ENCODE measurements at regions not wholly inside any gene's neighbourhood (a gene's known extent, or its start where the extent isn't known, plus 50 kb on each side); places are given as distances from the start of the nearest gene placed in this dataset.

GRCh38 chr10:117674201-117674600 lies 131.7 kb downstream of the EMX2 start:
- H3K4me3 ChIP-seq (ENCODE audit: low read length in 2 of 2), result no peak overlapping the region
- no peak overlapping the region for H2AK5ac ChIP-seq (ENCODE audit: low read depth, low read length)
- no peak overlapping the region for H3K18ac ChIP-seq (ENCODE audit: low read length)
- no peak overlapping the region for H2BK120ac ChIP-seq (ENCODE audit: low read depth, low read length)
- no peak overlapping the region for H3K27ac ChIP-seq (replicated peaks; ENCODE audit: low read length)
- no peak overlapping the region for H3K4ac ChIP-seq (ENCODE audit: low read length)
- H3K9me3 ChIP-seq (replicated peaks in 1 of 2; ENCODE audit: control insufficient read depth in 2 of 2, insufficient read depth in 1 of 2, low read depth in 1 of 2, low read length in 2 of 2), result no peaks in the 10 kb centered on the region
- no peak overlapping the region for H2BK5ac ChIP-seq (ENCODE audit: low read length)
- no peak for DNase-seq (ENCODE audit: low spot score)
- H4K91ac ChIP-seq (ENCODE audit: low read depth, low read length, poor library complexity), result no peak overlapping the region
- H3K36me3 ChIP-seq (replicated peaks in 1 of 2; ENCODE audit: control insufficient read depth in 2 of 2, insufficient read depth in 2 of 2, low read length in 2 of 2), result no peaks in the 10 kb centered on the region
- H4K8ac ChIP-seq (ENCODE audit: low read depth, low read length), result no peak overlapping the region
- no peak overlapping the region for H3K4me2 ChIP-seq (ENCODE audit: insufficient read depth, low read length, poor library complexity, severe bottlenecking)
- WGBS, 2 donors (ENCODE audit: extremely low coverage in 2 of 2, insufficient read length in 2 of 2, insufficient replicate concordance in 1 of 2), result no CpG with 5 or more reads among the region's 7 CpGs
- H3K4me1 ChIP-seq (ENCODE audit: control insufficient read depth in 2 of 2, insufficient read depth in 1 of 2, low read depth in 1 of 2, low read length in 2 of 2), result peaks cover 0 to 12% of the 10 kb centered on the region in 2 donors
- H3K14ac ChIP-seq (ENCODE audit: low read length), result no peak overlapping the region
- no peak overlapping the region for H2AFZ ChIP-seq (ENCODE audit: low read length)
- no peak overlapping the region for H2BK12ac ChIP-seq (ENCODE audit: low read length)
- H3K23ac ChIP-seq (ENCODE audit: low read depth, low read length, poor library complexity), result no peak overlapping the region
- H3K9ac ChIP-seq (ENCODE audit: low read depth, low read length, poor library complexity), result no peak overlapping the region
- H2BK15ac ChIP-seq (ENCODE audit: low read length), result no peak overlapping the region
- no peaks in the 10 kb centered on the region for H3K79me1 ChIP-seq (ENCODE audit: low read depth, low read length)
- peaks cover 0 to 9% (median 0%) of the 10 kb centered on the region in 3 experiments for H3K27me3 ChIP-seq (ENCODE audit: control insufficient read depth in 3 of 3, insufficient read depth in 3 of 3, low read depth in 1 of 3, low read length in 3 of 3)

GRCh38 chr10:117674646-117675045 lies 132.1 kb downstream of the EMX2 start:
- no CpG with 5 or more reads among the region's 6 CpGs for WGBS, 2 donors (ENCODE audit: extremely low coverage in 2 of 2, insufficient read length in 2 of 2, insufficient replicate concordance in 1 of 2)
- H3K27ac ChIP-seq (replicated peaks; ENCODE audit: low read length), result no peak overlapping the region
- H3K4me3 ChIP-seq (ENCODE audit: low read length in 2 of 2), result no peak overlapping the region
- H3K23ac ChIP-seq (ENCODE audit: low read depth, low read length, poor library complexity), result no peak overlapping the region
- no peaks in the 10 kb centered on the region for H3K9me3 ChIP-seq (replicated peaks in 1 of 2; ENCODE audit: control insufficient read depth in 2 of 2, insufficient read depth in 1 of 2, low read depth in 1 of 2, low read length in 2 of 2)
- no peak overlapping the region for H2BK5ac ChIP-seq (ENCODE audit: low read length)
- H4K8ac ChIP-seq (ENCODE audit: low read depth, low read length), result no peak overlapping the region
- no peak overlapping the region for H3K4ac ChIP-seq (ENCODE audit: low read length)
- no peak overlapping the region for H3K4me2 ChIP-seq (ENCODE audit: insufficient read depth, low read length, poor library complexity, severe bottlenecking)
- no peak for DNase-seq (ENCODE audit: low spot score)
- H3K79me1 ChIP-seq (ENCODE audit: low read depth, low read length), result no peaks in the 10 kb centered on the region
- H3K27me3 ChIP-seq (ENCODE audit: control insufficient read depth in 3 of 3, insufficient read depth in 3 of 3, low read depth in 1 of 3, low read length in 3 of 3), result peaks cover 0 to 9% (median 0%) of the 10 kb centered on the region in 3 experiments
- H3K9ac ChIP-seq (ENCODE audit: low read depth, low read length, poor library complexity), result no peak overlapping the region
- H2BK12ac ChIP-seq (ENCODE audit: low read length), result no peak overlapping the region
- H3K14ac ChIP-seq (ENCODE audit: low read length), result no peak overlapping the region
- H2BK15ac ChIP-seq (ENCODE audit: low read length), result no peak overlapping the region
- H2AK5ac ChIP-seq (ENCODE audit: low read depth, low read length), result no peak overlapping the region
- no peak overlapping the region for H3K18ac ChIP-seq (ENCODE audit: low read length)
- no peaks in the 10 kb centered on the region for H3K36me3 ChIP-seq (replicated peaks in 1 of 2; ENCODE audit: control insufficient read depth in 2 of 2, insufficient read depth in 2 of 2, low read length in 2 of 2)
- H3K4me1 ChIP-seq (ENCODE audit: control insufficient read depth in 2 of 2, insufficient read depth in 1 of 2, low read depth in 1 of 2, low read length in 2 of 2), result peaks cover 0 to 12% of the 10 kb centered on the region in 2 donors
- H2BK120ac ChIP-seq (ENCODE audit: low read depth, low read length), result no peak overlapping the region
- no peak overlapping the region for H2AFZ ChIP-seq (ENCODE audit: low read length)
- H4K91ac ChIP-seq (ENCODE audit: low read depth, low read length, poor library complexity), result no peak overlapping the region

- H3K27ac ChIP-seq (replicated peaks; ENCODE audit: low read length), result peak overlapping the region; percentile 48
- no peak overlapping the region for H3K23ac ChIP-seq (ENCODE audit: low read depth, low read length, poor library complexity)
Measured at GRCh38 chr10:117675514-117676055, 133.0 kb downstream of the EMX2 start.

GRCh38 chr10:117677239-117677638 lies 134.7 kb downstream of the EMX2 start:
- H3K4me3 ChIP-seq (ENCODE audit: low read length in 2 of 2), result no peak overlapping the region
- H3K18ac ChIP-seq (ENCODE audit: low read length), result no peak overlapping the region
- H4K8ac ChIP-seq (ENCODE audit: low read depth, low read length), result no peak overlapping the region
- no peak overlapping the region for H3K4me2 ChIP-seq (ENCODE audit: insufficient read depth, low read length, poor library complexity, severe bottlenecking)
- no peaks in the 10 kb centered on the region for H3K36me3 ChIP-seq (replicated peaks in 1 of 2; ENCODE audit: control insufficient read depth in 2 of 2, insufficient read depth in 2 of 2, low read length in 2 of 2)
- H3K14ac ChIP-seq (ENCODE audit: low read length), result no peak overlapping the region
- H3K27me3 ChIP-seq (ENCODE audit: control insufficient read depth in 3 of 3, insufficient read depth in 3 of 3, low read depth in 1 of 3, low read length in 3 of 3), result peaks cover 0 to 9% (median 2%) of the 10 kb centered on the region in 3 experiments
- no peak overlapping the region for H2BK120ac ChIP-seq (ENCODE audit: low read depth, low read length)
- H2BK5ac ChIP-seq (ENCODE audit: low read length), result no peak overlapping the region
- peaks cover 0 to 12% of the 10 kb centered on the region in 2 donors for H3K4me1 ChIP-seq (ENCODE audit: control insufficient read depth in 2 of 2, insufficient read depth in 1 of 2, low read depth in 1 of 2, low read length in 2 of 2)
- H3K27ac ChIP-seq (replicated peaks; ENCODE audit: low read length), result no peak overlapping the region
- no peak overlapping the region for H3K4ac ChIP-seq (ENCODE audit: low read length)
- no peak overlapping the region for H3K9ac ChIP-seq (ENCODE audit: low read depth, low read length, poor library complexity)
- no peaks in the 10 kb centered on the region for H3K9me3 ChIP-seq (replicated peaks in 1 of 2; ENCODE audit: control insufficient read depth in 2 of 2, insufficient read depth in 1 of 2, low read depth in 1 of 2, low read length in 2 of 2)
- H2BK15ac ChIP-seq (ENCODE audit: low read length), result no peak overlapping the region
- no CpG with 5 or more reads among the region's 7 CpGs for WGBS, 2 donors (ENCODE audit: extremely low coverage in 2 of 2, insufficient read length in 2 of 2, insufficient replicate concordance in 1 of 2)
- no peak overlapping the region for H2AFZ ChIP-seq (ENCODE audit: low read length)
- DNase-seq (ENCODE audit: low spot score), result no peak
- H2AK5ac ChIP-seq (ENCODE audit: low read depth, low read length), result no peak overlapping the region
- H4K91ac ChIP-seq (ENCODE audit: low read depth, low read length, poor library complexity), result no peak overlapping the region
- H2BK12ac ChIP-seq (ENCODE audit: low read length), result no peak overlapping the region
- H3K79me1 ChIP-seq (ENCODE audit: low read depth, low read length), result no peaks in the 10 kb centered on the region
- no peak overlapping the region for H3K23ac ChIP-seq (ENCODE audit: low read depth, low read length, poor library complexity)

More at GRCh38 chr10:117675514-117676055, 133.0 kb downstream of the EMX2 start:
- Histone ChIP-seq H2BK12ac (ENCODE audit: low read length) (no peak overlapping the region), H2AFZ (ENCODE audit: low read length) (no peak overlapping the region), H3K14ac (ENCODE audit: low read length) (no peak overlapping the region), H4K8ac (ENCODE audit: low read depth, low read length) (no peak overlapping the region), H3K4me2 (ENCODE audit: insufficient read depth, low read length, poor library complexity, severe bottlenecking) (no peak overlapping the region), H2BK120ac (ENCODE audit: low read depth, low read length) (no peak overlapping the region), H3K4me3 (ENCODE audit: low read length in 2 of 2) (no peak overlapping the region), H4K91ac (ENCODE audit: low read depth, low read length, poor library complexity) (no peak overlapping the region), H2BK15ac (ENCODE audit: low read length) (no peak overlapping the region), H3K4me1 (ENCODE audit: control insufficient read depth in 2 of 2, insufficient read depth in 1 of 2, low read depth in 1 of 2, low read length in 2 of 2) (peaks cover 0 to 12% of the 10 kb centered on the region in 2 donors), H2BK5ac (ENCODE audit: low read length) (no peak overlapping the region), H3K9me3 (replicated peaks in 1 of 2; ENCODE audit: control insufficient read depth in 2 of 2, insufficient read depth in 1 of 2, low read depth in 1 of 2, low read length in 2 of 2) (no peaks in the 10 kb centered on the region), H3K4ac (ENCODE audit: low read length) (no peak overlapping the region), H3K79me1 (ENCODE audit: low read depth, low read length) (no peaks in the 10 kb centered on the region), H3K9ac (ENCODE audit: low read depth, low read length, poor library complexity) (no peak overlapping the region), H3K36me3 (replicated peaks in 1 of 2; ENCODE audit: control insufficient read depth in 2 of 2, insufficient read depth in 2 of 2, low read length in 2 of 2) (no peaks in the 10 kb centered on the region), H3K27me3 (ENCODE audit: control insufficient read depth in 3 of 3, insufficient read depth in 3 of 3, low read depth in 1 of 3, low read length in 3 of 3) (peaks cover 0 to 9% (median 2%) of the 10 kb centered on the region in 3 experiments), H3K18ac (ENCODE audit: low read length) (no peak overlapping the region), H2AK5ac (ENCODE audit: low read depth, low read length) (no peak overlapping the region)
- DNase-seq (ENCODE audit: low spot score), result peak; percentile 24
- WGBS, 2 donors (ENCODE audit: extremely low coverage in 2 of 2, insufficient read length in 2 of 2, insufficient replicate concordance in 1 of 2), result no CpG with 5 or more reads among the region's 15 CpGs
